ENCODE measurements at regions not wholly inside any gene's neighbourhood (a gene's known extent, or its start where the extent isn't known, plus 50 kb on each side); places are given as distances from the start of the nearest gene placed in this dataset.

DNA sequence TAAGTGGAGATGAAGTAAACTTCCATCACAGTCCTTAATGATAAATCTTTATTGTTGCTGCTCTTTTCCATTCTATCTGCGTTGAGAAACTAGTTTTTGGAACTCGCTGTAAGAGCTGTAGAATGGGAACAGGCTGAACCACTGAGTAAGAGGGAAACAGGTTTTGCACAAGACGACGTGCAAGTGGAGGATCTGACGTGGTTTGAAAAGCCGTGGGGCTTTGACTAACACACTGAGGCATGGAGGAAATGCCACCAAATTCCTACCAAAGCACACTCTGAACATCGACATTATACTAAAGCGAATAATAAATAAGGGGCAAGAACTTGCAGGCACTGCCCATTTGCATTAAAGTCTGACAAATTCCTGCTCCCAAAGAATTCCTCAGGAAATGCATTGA lies 160.6 kb downstream of the KLF6 start:
- no peak for TF ChIP-seq POLR2A (IDR thresholded peaks at IDR 0.05)
- no peak for DNase-seq
- H3K36me3 ChIP-seq, result no peaks in the 10 kb centered on the region
- ATAC-seq, result no peak
- H3K9me3 ChIP-seq, result no peaks in the 10 kb centered on the region
- no peak overlapping the region for H3K27ac ChIP-seq
- H3K4me1 ChIP-seq, result no peaks in the 10 kb centered on the region
- intact Hi-C loops (cut with DNase I), result no loop called here
- no peak overlapping the region for H3K4me3 ChIP-seq
- 69% methylated on average over 8 of the region's 8 CpGs for WGBS (ENCODE audit: insufficient coverage, low coverage, low lambda C conversion rate, missing lambda C conversion rate)
- H3K27me3 ChIP-seq, result no peaks in the 10 kb centered on the region

GRCh38 chr10:3623746-3624145 lies 161.3 kb downstream of the KLF6 start:
- no peaks in the 10 kb centered on the region for H3K36me3 ChIP-seq
- WGBS (ENCODE audit: insufficient coverage, low coverage, low lambda C conversion rate, missing lambda C conversion rate), result 56% methylated on average over 7 of the region's 7 CpGs
- no peak for DNase-seq
- TF ChIP-seq POLR2A (IDR thresholded peaks at IDR 0.05), result no peak
- TF ChIP-seq, protein P1, sequence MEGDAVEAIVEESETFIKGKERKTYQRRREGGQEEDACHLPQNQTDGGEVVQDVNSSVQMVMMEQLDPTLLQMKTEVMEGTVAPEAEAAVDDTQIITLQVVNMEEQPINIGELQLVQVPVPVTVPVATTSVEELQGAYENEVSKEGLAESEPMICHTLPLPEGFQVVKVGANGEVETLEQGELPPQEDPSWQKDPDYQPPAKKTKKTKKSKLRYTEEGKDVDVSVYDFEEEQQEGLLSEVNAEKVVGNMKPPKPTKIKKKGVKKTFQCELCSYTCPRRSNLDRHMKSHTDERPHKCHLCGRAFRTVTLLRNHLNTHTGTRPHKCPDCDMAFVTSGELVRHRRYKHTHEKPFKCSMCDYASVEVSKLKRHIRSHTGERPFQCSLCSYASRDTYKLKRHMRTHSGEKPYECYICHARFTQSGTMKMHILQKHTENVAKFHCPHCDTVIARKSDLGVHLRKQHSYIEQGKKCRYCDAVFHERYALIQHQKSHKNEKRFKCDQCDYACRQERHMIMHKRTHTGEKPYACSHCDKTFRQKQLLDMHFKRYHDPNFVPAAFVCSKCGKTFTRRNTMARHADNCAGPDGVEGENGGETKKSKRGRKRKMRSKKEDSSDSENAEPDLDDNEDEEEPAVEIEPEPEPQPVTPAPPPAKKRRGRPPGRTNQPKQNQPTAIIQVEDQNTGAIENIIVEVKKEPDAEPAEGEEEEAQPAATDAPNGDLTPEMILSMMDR (IDR thresholded peaks at IDR 0.05), result no peak
- peak in 1 of 4 donors; percentile 38 for ATAC-seq
- H3K4me1 ChIP-seq, result no peaks in the 10 kb centered on the region
- H3K4me3 ChIP-seq, result no peak overlapping the region
- H3K27me3 ChIP-seq, result no peaks in the 10 kb centered on the region
- intact Hi-C loops (cut with DNase I), result no loop called here
- no peak overlapping the region for H3K27ac ChIP-seq
- H3K9me3 ChIP-seq, result no peaks in the 10 kb centered on the region

GRCh38 chr10:3622845-3623621 lies 162.0 kb downstream of the KLF6 start:
- DNase-seq, result no peak
- WGBS (ENCODE audit: insufficient coverage, low coverage, low lambda C conversion rate, missing lambda C conversion rate), result 49% methylated on average over 3 of the region's 3 CpGs

GRCh38 chr10:3622427-3622826 lies 162.6 kb downstream of the KLF6 start:
- ATAC-seq (peak; percentile 17 to 72 (median 57)), DNase-seq (no peak)
- intact Hi-C loops (cut with DNase I), result no loop called here
- Histone ChIP-seq H3K9me3 (no peaks in the 10 kb centered on the region), H3K27ac (no peak overlapping the region), H3K4me3 (no peak overlapping the region), H3K36me3 (no peaks in the 10 kb centered on the region), H3K4me1 (no peaks in the 10 kb centered on the region), H3K27me3 (no peaks in the 10 kb centered on the region)
- WGBS (ENCODE audit: insufficient coverage, low coverage, low lambda C conversion rate, missing lambda C conversion rate), result 20% methylated on average over 1 of the region's 2 CpGs
- TF ChIP-seq POLR2A (IDR thresholded peaks at IDR 0.05), result no peak
- TF ChIP-seq, protein P1 (IDR thresholded peaks at IDR 0.05), result peak; percentile 11 to 23 (median 15)

More at GRCh38 chr10:3622845-3623621, 162.0 kb downstream of the KLF6 start:
- H3K4me3 ChIP-seq, result no peak overlapping the region
- H3K36me3 ChIP-seq, result no peaks in the 10 kb centered on the region
- intact Hi-C loops (cut with DNase I), result no loop called here
- no peaks in the 10 kb centered on the region for H3K4me1 ChIP-seq
- no peak for TF ChIP-seq POLR2A (IDR thresholded peaks at IDR 0.05)
- TF ChIP-seq, protein P1 (IDR thresholded peaks at IDR 0.05), result no peak
- H3K27me3 ChIP-seq, result no peaks in the 10 kb centered on the region
- H3K27ac ChIP-seq, result no peak overlapping the region
- H3K9me3 ChIP-seq, result no peaks in the 10 kb centered on the region
- ATAC-seq, result no peak

- ATAC-seq (no peak), DNase-seq (no peak)
- H3K27ac ChIP-seq, result no peak overlapping the region
- no peaks in the 10 kb centered on the region for H3K27me3 ChIP-seq
- no peak overlapping the region for H3K4me3 ChIP-seq
- no peaks in the 10 kb centered on the region for H3K36me3 ChIP-seq
- WGBS (ENCODE audit: insufficient coverage, low coverage, low lambda C conversion rate, missing lambda C conversion rate), result 48% methylated on average over 2 of the region's 2 CpGs
- no peaks in the 10 kb centered on the region for H3K9me3 ChIP-seq
- no peaks in the 10 kb centered on the region for H3K4me1 ChIP-seq
- no peak for TF ChIP-seq POLR2A (IDR thresholded peaks at IDR 0.05)
- TF ChIP-seq, protein P1 (IDR thresholded peaks at IDR 0.05), result no peak
- intact Hi-C loops (cut with DNase I), result no loop called here
These were observed 164.2 kb downstream of the KLF6 start for GRCh38 chr10:3620818-3621217.

Measured in right lobe of liver (tissue), 6 donors.